GM21786 (cell line): ENCODE measurements at regions not wholly inside any gene's neighbourhood (a gene's known extent, or its start where the extent isn't known, plus 50 kb on each side); places are given as distances from the start of the nearest gene placed in this dataset.
"Not testable (repeated sequence)": the region's sequence is repeated elsewhere in the genome, so short reads cannot be mapped to it uniquely, and the experiment has no call there.

Source experiments
- ATAC-seq: cut with Tn5 transposase; IDR thresholded peaks from one replicate; pipeline ENCODE4 v1.9.1; 2021; ENCODE audit not compliant: unreplicated experiment

- ATAC-seq = no peak
Observed at GRCh38 chr10:5576780-5577624, 52.2 kb downstream of the CALML3 start.

DNA sequence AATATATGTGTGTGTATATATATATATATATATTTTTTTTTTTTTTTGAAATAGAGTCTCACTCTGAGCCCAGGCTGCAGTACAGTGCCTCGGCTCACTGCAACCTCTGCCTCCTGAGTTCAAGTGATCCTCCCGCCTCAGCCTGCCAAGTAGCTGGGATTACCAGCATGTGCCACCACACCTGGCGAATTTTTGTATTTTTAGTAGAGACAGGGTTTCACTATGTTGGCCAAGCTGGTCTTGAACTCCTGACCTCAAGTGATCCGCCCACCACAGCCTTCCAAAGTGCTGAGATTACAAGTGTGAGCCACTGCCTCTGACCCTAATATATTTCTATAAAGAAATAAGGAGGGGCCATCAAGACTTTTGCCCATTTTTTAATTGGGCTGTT lies 55.3 kb downstream of the CALML3 start:
- ATAC-seq = not testable (repeated sequence)

DNA sequence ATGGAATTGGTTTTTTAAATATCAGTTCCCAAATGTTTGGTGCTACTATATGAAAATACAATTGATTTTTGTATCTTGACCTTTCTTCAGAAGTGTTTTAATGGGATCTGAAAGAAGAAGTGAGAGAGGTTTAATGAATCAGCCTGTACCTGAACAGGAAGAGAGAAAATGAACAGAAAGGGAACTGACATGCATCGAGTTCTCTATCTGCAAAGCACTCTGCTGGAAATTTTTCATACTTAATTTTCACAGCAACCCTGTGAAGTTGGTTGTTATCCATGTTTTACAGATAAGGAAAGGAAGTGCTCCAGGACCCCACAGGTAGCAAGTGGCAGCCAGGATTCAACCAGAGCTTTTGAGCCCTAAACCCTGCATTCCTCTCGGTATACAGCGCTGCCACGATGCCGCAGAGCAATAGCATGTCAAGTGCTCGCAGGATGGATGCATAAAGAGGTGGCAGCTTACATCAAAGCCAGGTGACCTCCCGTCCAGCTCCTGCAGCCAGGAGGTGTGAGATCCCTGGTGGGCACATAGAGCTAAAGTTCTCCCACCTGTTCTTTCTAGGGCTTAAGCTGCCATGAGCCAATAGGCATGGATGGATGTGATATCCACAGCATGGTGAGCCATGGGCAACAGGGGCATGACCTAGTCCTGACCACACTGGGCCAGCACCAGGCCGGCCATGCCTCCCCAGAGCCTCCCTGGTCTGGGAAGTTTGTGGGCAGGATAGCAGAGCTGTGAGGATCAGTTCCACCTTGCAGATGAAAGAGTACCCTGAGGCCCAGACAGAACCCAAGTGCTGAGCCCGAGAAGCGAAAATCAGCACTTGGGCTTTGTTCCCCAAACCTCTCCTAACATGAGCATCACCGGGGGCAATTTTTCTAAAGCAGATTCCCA lies 57.2 kb downstream of the CALML3 start:
- peak; percentile 71 for ATAC-seq

DNA sequence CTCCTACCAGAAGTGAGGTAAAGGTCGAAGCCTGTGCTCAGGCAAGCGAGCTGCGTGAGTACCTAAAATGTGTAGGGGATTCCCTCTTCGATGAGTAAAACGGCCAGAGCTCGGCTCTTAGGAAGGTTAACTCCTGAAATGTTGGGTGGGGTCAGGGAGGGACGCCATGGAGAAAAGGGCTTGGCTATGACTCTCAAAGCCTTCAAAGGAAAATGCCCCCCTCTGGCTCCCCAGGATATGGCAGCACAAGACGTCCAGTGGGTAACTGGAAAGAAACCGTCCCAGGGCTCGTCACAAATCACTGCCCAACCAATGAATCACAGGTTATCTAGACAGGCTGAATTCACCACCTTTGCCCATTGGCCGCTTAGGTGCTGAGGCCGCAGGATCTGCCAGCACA lies 58.0 kb downstream of the CALML3 start:
- ATAC-seq = no peak

DNA sequence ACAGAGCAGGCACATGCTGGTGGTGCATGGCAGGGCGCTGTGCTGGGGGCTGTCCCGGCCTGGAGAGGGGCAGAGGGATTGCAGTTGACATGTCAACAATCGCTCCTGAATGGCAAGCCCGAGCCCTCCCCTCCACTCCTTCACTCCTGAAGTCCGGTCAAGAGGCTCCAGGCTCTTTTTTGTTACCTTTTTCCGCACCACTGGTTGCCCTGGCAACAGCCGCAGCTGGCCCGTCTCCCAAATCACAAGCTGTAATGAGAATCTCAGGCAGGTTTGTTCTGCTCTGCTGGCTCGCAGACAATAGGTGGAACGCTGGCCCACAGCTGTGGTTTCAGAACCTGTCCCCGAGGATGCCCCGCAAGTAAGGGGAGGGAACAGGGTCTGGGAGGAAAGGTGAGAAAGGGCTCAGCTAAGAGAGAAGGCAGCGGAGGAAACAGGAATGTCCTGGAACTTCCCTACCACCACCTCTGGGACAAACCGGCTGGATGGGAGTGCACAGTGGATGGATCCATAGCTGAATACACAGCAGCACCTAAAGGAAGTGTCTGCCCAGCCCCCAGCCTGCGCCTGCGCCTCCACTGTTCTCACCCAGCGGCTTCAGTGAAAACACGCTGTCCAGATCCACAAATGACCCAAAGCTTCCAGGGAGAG lies 58.9 kb downstream of the CALML3 start:
- ATAC-seq = no peak

- peak; percentile 35 for ATAC-seq
Observed at GRCh38 chr10:5584895-5585516, 60.2 kb downstream of the CALML3 start.

DNA sequence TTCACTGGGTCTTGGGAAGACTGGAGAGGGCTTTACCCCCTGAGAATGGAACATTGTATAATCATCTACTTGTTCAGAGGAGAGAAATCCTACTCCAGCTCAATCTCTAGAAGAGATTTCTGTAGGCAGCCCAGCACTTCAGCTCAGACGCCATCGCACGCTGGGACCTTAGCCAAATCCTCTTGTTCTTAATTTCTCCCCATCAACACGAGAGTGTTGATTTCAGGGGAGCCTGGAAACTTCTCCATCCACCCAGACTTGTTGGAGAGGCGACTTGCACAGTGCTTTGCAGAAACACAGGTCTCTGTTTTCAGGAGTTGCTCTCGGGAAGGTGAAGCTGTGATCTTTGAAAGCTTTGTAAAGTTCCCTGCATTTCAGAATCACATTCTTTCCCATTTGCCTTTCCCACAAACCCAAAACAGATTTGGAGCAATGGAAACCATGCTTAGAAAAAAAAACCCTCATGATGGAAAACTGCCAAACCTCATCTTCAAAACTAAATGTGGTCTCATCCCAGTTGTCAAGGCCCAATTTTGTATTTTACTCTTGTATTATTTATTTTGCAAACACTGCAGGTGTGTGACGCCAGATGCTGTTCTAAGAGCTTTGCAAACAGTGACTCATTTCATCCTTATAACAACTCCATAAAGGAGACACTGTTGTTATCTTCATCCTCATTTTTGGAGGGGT lies 60.9 kb downstream of the CALML3 start:
- ATAC-seq = no peak

GRCh38 chr10:5587151-5588079 lies 62.7 kb downstream of the CALML3 start:
- ATAC-seq = no peak

GRCh38 chr10:5588080-5588453 lies 63.3 kb downstream of the CALML3 start:
- no peak for ATAC-seq

GRCh38 chr10:5588603-5589002 lies 63.8 kb downstream of the CALML3 start:
- ATAC-seq = no peak
